GM20000 (cell line): ENCODE measurements at regions not wholly inside any gene's neighbourhood (a gene's known extent, or its start where the extent isn't known, plus 50 kb on each side); places are given as distances from the start of the nearest gene placed in this dataset.

Source experiments
- DNase-seq: peaks from one replicate; pipeline ENCODE4 v3.0.0; 2012; ENCODE audit warnings: low spot score
- TF ChIP-seq, protein P1 (sequence below): IDR thresholded peaks from 2 replicates; pipeline ENCODE4 v1.5.1; 2012; ENCODE audit warnings: mild to moderate bottlenecking, control low read depth; ENCODE audit errors: extremely low read depth, missing control alignments

DNA sequence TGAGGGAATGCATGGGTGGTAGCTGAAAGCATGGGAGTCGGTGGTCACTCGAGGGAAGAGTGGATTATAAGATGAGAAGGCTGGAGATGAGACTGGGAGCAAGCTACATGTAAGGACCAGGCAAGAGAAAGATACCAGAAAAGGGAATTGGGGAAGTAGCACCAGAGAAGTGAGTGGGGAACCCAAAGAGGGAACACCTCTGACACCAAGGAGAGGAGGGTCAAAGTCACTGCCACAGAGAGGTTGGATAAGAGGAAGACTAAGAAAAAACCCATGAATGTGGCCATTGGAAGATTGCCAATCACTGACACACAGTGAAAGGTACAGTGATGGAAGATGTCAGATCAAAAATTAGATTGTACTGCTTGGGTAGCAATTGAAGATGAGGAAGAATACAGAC, 473.9 kb downstream of the BCL11A start:
- no peak for DNase-seq
- TF ChIP-seq, protein P1, sequence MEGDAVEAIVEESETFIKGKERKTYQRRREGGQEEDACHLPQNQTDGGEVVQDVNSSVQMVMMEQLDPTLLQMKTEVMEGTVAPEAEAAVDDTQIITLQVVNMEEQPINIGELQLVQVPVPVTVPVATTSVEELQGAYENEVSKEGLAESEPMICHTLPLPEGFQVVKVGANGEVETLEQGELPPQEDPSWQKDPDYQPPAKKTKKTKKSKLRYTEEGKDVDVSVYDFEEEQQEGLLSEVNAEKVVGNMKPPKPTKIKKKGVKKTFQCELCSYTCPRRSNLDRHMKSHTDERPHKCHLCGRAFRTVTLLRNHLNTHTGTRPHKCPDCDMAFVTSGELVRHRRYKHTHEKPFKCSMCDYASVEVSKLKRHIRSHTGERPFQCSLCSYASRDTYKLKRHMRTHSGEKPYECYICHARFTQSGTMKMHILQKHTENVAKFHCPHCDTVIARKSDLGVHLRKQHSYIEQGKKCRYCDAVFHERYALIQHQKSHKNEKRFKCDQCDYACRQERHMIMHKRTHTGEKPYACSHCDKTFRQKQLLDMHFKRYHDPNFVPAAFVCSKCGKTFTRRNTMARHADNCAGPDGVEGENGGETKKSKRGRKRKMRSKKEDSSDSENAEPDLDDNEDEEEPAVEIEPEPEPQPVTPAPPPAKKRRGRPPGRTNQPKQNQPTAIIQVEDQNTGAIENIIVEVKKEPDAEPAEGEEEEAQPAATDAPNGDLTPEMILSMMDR = no peak

DNA sequence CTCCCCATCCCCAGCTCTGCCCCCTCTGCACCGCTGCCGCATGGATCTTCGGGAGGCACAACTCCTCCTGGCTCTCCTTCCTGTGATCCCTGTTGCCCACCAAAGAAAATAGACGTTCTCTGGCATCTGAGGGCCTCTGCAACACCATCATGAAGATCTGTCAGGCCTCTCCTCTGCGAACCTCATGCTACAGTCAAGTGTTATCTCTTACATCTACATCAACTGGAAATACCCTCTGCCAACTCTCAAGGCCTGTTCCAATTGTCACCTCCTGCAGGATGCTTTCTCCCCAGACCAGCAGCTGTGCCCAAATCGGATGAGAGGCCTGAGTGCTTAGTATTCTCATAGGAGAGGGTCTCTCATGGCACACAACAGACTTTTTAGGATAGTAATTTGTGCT, 478.4 kb downstream of the BCL11A start:
- DNase-seq = no peak
- TF ChIP-seq, protein P1 = no peak

DNA sequence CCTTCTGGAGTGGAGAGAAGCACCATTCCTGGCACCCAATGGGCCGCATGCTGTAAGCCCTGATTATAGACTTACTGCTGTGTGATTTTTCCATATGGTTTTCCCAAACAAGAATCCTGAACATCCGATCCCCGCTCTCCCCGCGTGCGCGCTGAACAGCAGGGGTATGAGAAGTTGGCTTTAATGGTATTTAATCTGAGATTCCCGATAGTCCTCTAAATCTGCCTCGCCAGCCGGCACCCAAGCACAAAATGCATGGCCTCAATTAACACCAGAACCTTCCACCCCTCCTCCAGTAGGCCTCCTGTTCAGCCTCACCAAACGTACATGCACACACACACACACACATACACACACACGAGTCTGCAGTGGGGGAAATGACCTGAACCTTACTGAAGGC, 480.3 kb downstream of the BCL11A start:
- TF ChIP-seq, protein P1 = no peak
- no peak for DNase-seq

GRCh38 chr2:60072609-60073008, 480.8 kb downstream of the BCL11A start:
- no peak for DNase-seq
- TF ChIP-seq, protein P1 = no peak

DNA sequence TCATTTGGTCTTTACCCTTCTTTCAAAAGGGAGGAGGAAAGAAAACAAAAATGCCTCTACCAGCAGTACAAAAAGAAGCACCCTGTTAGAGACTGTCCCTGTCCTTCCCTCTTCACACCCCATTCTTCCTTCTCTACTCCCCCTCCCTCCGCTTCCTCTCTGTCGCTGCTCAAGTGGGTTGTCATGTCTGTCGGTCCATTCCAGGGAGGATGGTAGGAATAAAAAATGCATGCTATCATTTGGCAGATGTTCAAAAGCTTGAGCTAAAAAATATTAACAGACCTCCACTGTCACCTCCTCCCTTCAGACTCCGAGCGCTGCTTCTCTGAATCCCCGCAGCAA, 482.0 kb downstream of the BCL11A start:
- TF ChIP-seq, protein P1 = no peak
- no peak for DNase-seq

DNA sequence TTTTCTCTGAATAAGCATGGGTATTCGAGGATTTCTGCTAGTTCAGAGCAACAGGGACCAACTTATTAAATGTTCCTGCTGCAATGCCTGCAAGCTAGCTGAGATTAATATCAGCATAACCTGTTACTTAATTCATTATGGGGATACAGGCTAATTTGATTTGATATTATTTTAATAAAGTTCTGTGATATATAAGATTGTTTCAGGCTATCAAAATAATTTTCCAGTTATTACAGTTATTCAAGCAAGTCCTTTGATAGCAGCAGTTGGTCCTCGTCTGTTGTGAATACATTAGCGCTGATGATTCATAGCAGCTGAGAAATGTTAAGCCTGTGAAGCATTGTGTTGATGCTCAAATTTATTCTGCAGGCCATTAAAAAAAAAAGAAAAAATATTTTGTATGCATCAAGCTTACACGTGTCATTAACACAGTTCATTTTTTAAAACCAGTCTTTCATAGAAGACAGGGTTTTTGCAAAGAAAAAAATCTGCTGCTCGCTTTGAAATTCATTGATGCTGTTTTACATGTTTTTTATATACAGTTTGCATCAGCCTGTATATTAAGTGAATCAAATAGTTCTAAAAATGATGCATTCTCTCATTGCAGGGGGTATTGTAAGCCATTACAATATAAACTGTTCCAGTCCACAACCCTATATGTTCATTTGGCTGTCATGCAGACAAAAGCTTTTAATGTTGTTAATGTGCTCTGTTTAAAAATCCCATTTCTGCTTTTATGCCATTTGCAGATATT, 482.5 kb downstream of the BCL11A start:
- TF ChIP-seq, protein P1 = no peak
- DNase-seq = no peak

DNA sequence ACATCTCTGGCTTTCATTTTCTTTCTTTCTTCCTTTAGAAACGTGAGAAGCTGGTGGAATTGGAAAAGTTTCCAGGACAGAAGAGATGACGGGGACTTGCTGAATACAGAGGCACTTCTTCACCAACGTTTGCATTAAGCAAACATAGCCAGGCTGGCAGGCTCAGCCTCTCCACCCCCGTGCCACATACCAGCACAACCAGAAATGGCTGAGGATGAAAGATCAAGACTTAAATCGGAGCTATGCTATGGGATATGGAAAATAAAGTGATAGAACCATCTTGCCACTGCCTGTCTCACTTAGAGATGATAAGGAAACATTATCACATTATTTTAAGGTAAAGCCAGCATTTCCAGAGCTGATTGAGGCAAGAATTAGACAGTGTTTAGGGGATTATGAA, 483.3 kb downstream of the BCL11A start:
- TF ChIP-seq, protein P1 = no peak
- no peak for DNase-seq
